IMR-90 (cell line): ENCODE measurements at regions not wholly inside any gene's neighbourhood (a gene's known extent, or its start where the extent isn't known, plus 50 kb on each side); places are given as distances from the start of the nearest gene placed in this dataset.
A peak's percentile ranks its signal among the peaks of the same experiment; 100 is the strongest.

Experiments used
- ATAC-seq: fragments of 200-7000 bp; cut with Tn5 transposase; 2 replicates; pipeline ENCODE4 v1.9.1; 2020; ENCODE audit warnings: low read depth, mild to moderate bottlenecking, moderate library complexity
- BruUV-seq: library from RNA; stranded (reverse); fragments of 400-500 nt; replicated peaks from 2 replicates; lab custom pipeline; 2021; lab: Mats Ljungman, UMichigan
- CTCF ChIA-PET: fragments of 300-600 bp; formaldehyde crosslinking; extraction: SDS; loops from one replicate; lab custom pipeline; 2021; ENCODE audit warnings: antibody characterized with exemption; lab: Yijun Ruan, JAX
- POLR2A ChIA-PET: fragments of 300-600 bp; sonication (Branson Sonifier 250); formaldehyde crosslinking; loops from one replicate; lab custom pipeline; 2022; ENCODE audit warnings: antibody characterized with exemption; ENCODE audit not compliant: unreplicated experiment; lab: Charles Lee
- DNase-seq: peaks from one replicate; pipeline ENCODE4 v3.0.0; 2013
- H2AFZ ChIP-seq: replicated peaks from 2 replicates; pipeline ENCODE3; 2013; ENCODE audit warnings: low read length, mild to moderate bottlenecking; ENCODE audit not compliant: poor library complexity
- H2AK5ac ChIP-seq: 2 replicates; pipeline ENCODE4 v1.6.1; 2013; ENCODE audit warnings: low read depth, low read length, inconsistent platforms
- H2AK9ac ChIP-seq: replicated peaks from 2 replicates; pipeline ENCODE3; 2013; ENCODE audit warnings: mild to moderate bottlenecking, low read depth, low read length, moderate library complexity; ENCODE audit not compliant: poor library complexity
- H2BK120ac ChIP-seq: 2 replicates; pipeline ENCODE4 v1.6.1; 2013; ENCODE audit warnings: low read depth, low read length, inconsistent platforms
- H2BK15ac ChIP-seq: 3 replicates; pipeline ENCODE4 v1.6.1; 2013; ENCODE audit warnings: low read depth, low read length, inconsistent platforms
- H2BK20ac ChIP-seq: 2 replicates; pipeline ENCODE4 v1.6.1; 2013; ENCODE audit warnings: low read depth, mild to moderate bottlenecking, inconsistent platforms, low read length, moderate library complexity
- H2BK5ac ChIP-seq: 2 replicates; pipeline ENCODE4 v1.6.1; 2013; ENCODE audit warnings: mild to moderate bottlenecking, low read depth, low read length, inconsistent platforms; ENCODE audit not compliant: poor library complexity, severe bottlenecking
- H3K14ac ChIP-seq: replicated peaks from 2 replicates; pipeline ENCODE4 v1.6.1; 2013; ENCODE audit warnings: low read depth, low read length, inconsistent platforms
- H3K18ac ChIP-seq: 2 replicates; pipeline ENCODE4 v1.6.1; 2013; ENCODE audit warnings: low read depth, low read length, control low read depth
- H3K23ac ChIP-seq: 2 replicates; pipeline ENCODE4 v1.6.1; 2013; ENCODE audit warnings: low read depth, low read length, inconsistent platforms
- H3K27ac ChIP-seq: 2 replicates; pipeline ENCODE4 v1.5.1; 2013; ENCODE audit warnings: mild to moderate bottlenecking, control low read depth, low read length; ENCODE audit not compliant: insufficient read depth
- H3K27me3 ChIP-seq: 2 replicates; pipeline ENCODE4 v1.6.1; 2013; ENCODE audit warnings: low read length; ENCODE audit not compliant: control insufficient read depth, insufficient read depth
- H3K36me3 ChIP-seq: 2 replicates; pipeline ENCODE4 v1.6.1; 2013; ENCODE audit warnings: low read length, mixed read lengths; ENCODE audit not compliant: control insufficient read depth, insufficient read depth
- H3K4ac ChIP-seq: 2 replicates; pipeline ENCODE4 v1.6.1; 2013; ENCODE audit warnings: low read depth, low read length, inconsistent platforms
- H3K4me1 ChIP-seq: 2 replicates; pipeline ENCODE4 v1.6.1; 2013; ENCODE audit warnings: low read length, mixed read lengths; ENCODE audit not compliant: control insufficient read depth, insufficient read depth
- H3K4me2 ChIP-seq: 2 replicates; pipeline ENCODE4 v1.6.1; 2013; ENCODE audit warnings: low read depth, mild to moderate bottlenecking, control low read depth, low read length, moderate library complexity
- H3K4me3 ChIP-seq: 2 replicates; pipeline ENCODE4 v1.5.1; 2013; ENCODE audit warnings: low read depth, mild to moderate bottlenecking, control low read depth, low read length, moderate library complexity; ENCODE audit not compliant: insufficient read depth
- H3K56ac ChIP-seq: 2 replicates; pipeline ENCODE4 v1.6.1; 2013; ENCODE audit warnings: low read length, inconsistent platforms; ENCODE audit not compliant: insufficient read depth; ENCODE audit errors: extremely low read depth
- H3K79me1 ChIP-seq, 2 experiments: 2 replicates each; pipeline ENCODE4 v1.6.1; 2013; ENCODE audit warnings: low read length in 2 of 2, inconsistent platforms in 1 of 2, low read depth in 1 of 2
- H3K9ac ChIP-seq: 2 replicates; pipeline ENCODE4 v1.6.1; 2013; ENCODE audit warnings: low read depth, low read length, control low read depth
- H3K9me1 ChIP-seq: 2 replicates; pipeline ENCODE4 v1.6.1; 2013; ENCODE audit warnings: low read length, inconsistent platforms; ENCODE audit not compliant: insufficient read depth
- H3K9me3 ChIP-seq: 2 replicates; pipeline ENCODE4 v1.6.1; 2013; ENCODE audit warnings: low read length; ENCODE audit not compliant: control insufficient read depth, insufficient read depth
- H4K20me1 ChIP-seq: 2 replicates; pipeline ENCODE4 v1.6.1; 2013; ENCODE audit warnings: low read length, inconsistent platforms; ENCODE audit not compliant: insufficient read depth
- H4K5ac ChIP-seq: 2 replicates; pipeline ENCODE4 v1.6.1; 2013; ENCODE audit warnings: mild to moderate bottlenecking, low read depth, low read length, control low read depth
- H4K8ac ChIP-seq, 2 experiments: 2 replicates each; pipeline ENCODE4 v1.6.1; 2013; ENCODE audit warnings: low read depth in 2 of 2, low read length in 2 of 2, control low read depth in 1 of 2, inconsistent platforms in 1 of 2
- H4K91ac ChIP-seq: 2 replicates; pipeline ENCODE4 v1.6.1; 2013; ENCODE audit warnings: low read depth, low read length, inconsistent platforms; ENCODE audit not compliant: insufficient read depth
- BHLHE40 ChIP-seq: fragments of 150-350 bp; IDR thresholded peaks from 2 replicates; pipeline ENCODE4 v1.6.1; 2016; ENCODE audit warnings: mild to moderate bottlenecking, low read depth, low read length
- FOS ChIP-seq: fragments of 150-350 bp; IDR thresholded peaks from 2 replicates; pipeline ENCODE4 v1.6.1; 2016; ENCODE audit warnings: low read depth, low read length
- MAFK ChIP-seq: IDR thresholded peaks from 2 replicates; pipeline ENCODE4 v1.6.1; 2012; ENCODE audit warnings: low read depth, low read length, improper control_type of control experiment
- MAZ ChIP-seq: IDR thresholded peaks from 2 replicates; pipeline ENCODE4 v1.6.1; 2012; ENCODE audit warnings: low read depth, mild to moderate bottlenecking, low read length, improper control_type of control experiment, moderate library complexity, borderline replicate concordance
- POLR2A ChIP-seq: IDR thresholded peaks from 2 replicates; pipeline ENCODE4 v1.6.1; 2012; ENCODE audit warnings: mild to moderate bottlenecking, low read depth, low read length
- SMC3 ChIP-seq: fragments of 150-350 bp; IDR thresholded peaks from 2 replicates; pipeline ENCODE4 v1.6.1; 2016; ENCODE audit warnings: low read depth, mild to moderate bottlenecking, antibody characterized with exemption, low read length, moderate library complexity
- dilution Hi-C: fragments of 300-500 bp; cut with HindIII; formaldehyde crosslinking; loops from one replicate; pipeline ENCODE4 v1.14.3; 2018; ENCODE audit warnings: low sequenced_read_pairs; ENCODE audit not compliant: unreplicated experiment
- in situ Hi-C: fragments of 300-500 bp; cut with MboI; formaldehyde crosslinking; loops from 3 replicates; pipeline ENCODE4 v1.14.3; 2019; ENCODE audit warnings: low sequenced_read_pairs, inconsistent platforms, mixed read lengths
- intact Hi-C: fragments of 100-400 bp; cut with micrococcal nuclease; formaldehyde crosslinking; loops from 2 replicates; pipeline ENCODE4 v1.10.0; 2022
- TF ChIP-seq, protein P1 (sequence below): fragments of 150-350 bp; IDR thresholded peaks from 2 replicates; pipeline ENCODE4 v1.6.1; 2016; ENCODE audit warnings: low read depth, mild to moderate bottlenecking, low read length, moderate library complexity, borderline replicate concordance
- TF ChIP-seq, protein P2 (sequence below): fragments of 150-350 bp; IDR thresholded peaks from 2 replicates; pipeline ENCODE4 v1.6.1; 2017; ENCODE audit warnings: mild to moderate bottlenecking, antibody characterized with exemption, low read length, low read depth
- TF ChIP-seq, protein P3 (sequence below): conservative IDR thresholded peaks from 2 replicates; pipeline ENCODE4 v1.5.1; 2012; ENCODE audit warnings: mild to moderate bottlenecking, low read depth, low read length, improper control_type of control experiment

- ChIA-PET POLR2A (no interaction called here), CTCF (no interaction called here)
- Histone ChIP-seq H3K9ac (no peak overlapping the region), H3K27ac (no peak overlapping the region), H4K91ac (no peak overlapping the region), H3K9me3 (0 out of 2 replicates have a peak, but pooled peaks cover 2% of the 10 kb centered on the region), H3K23ac (no peak overlapping the region), H3K79me1 (no peaks in the 10 kb centered on the region), H3K4me1 (no peaks in the 10 kb centered on the region), H2AK5ac (no peak overlapping the region), H3K36me3 (no peaks in the 10 kb centered on the region), H3K14ac (no peak overlapping the region), H4K8ac (no peak overlapping the region), H2AFZ (no peak overlapping the region), H3K56ac (no peak overlapping the region), H3K4me3 (no peak overlapping the region), H2BK120ac (no peak overlapping the region), H3K4ac (no peak overlapping the region), H2BK5ac (no peak overlapping the region), H4K20me1 (no peaks in the 10 kb centered on the region), H3K9me1 (no peaks in the 10 kb centered on the region), H2BK20ac (no peak overlapping the region), H2BK15ac (no peak overlapping the region), H2AK9ac (no peak overlapping the region), H3K18ac (no peak overlapping the region), H4K5ac (no peak overlapping the region), H3K4me2 (no peak overlapping the region), H3K27me3 (no peaks in the 10 kb centered on the region)
- intact Hi-C loops (no loop called here), dilution Hi-C loops (no loop called here), in situ Hi-C loops (no loop called here)
- DNase-seq (peak; percentile 11), ATAC-seq (no peak)
- BruUV-seq, result no TSS peak
- TF ChIP-seq MAZ (no peak), SMC3 (no peak), FOS (no peak), POLR2A (no peak), MAFK (no peak), BHLHE40 (no peak)
- TF ChIP-seq, protein P1, sequence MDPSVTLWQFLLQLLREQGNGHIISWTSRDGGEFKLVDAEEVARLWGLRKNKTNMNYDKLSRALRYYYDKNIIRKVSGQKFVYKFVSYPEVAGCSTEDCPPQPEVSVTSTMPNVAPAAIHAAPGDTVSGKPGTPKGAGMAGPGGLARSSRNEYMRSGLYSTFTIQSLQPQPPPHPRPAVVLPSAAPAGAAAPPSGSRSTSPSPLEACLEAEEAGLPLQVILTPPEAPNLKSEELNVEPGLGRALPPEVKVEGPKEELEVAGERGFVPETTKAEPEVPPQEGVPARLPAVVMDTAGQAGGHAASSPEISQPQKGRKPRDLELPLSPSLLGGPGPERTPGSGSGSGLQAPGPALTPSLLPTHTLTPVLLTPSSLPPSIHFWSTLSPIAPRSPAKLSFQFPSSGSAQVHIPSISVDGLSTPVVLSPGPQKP, result no peak
- TF ChIP-seq, protein P2, sequence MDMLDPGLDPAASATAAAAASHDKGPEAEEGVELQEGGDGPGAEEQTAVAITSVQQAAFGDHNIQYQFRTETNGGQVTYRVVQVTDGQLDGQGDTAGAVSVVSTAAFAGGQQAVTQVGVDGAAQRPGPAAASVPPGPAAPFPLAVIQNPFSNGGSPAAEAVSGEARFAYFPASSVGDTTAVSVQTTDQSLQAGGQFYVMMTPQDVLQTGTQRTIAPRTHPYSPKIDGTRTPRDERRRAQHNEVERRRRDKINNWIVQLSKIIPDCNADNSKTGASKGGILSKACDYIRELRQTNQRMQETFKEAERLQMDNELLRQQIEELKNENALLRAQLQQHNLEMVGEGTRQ, result no peak
- TF ChIP-seq, protein P3, sequence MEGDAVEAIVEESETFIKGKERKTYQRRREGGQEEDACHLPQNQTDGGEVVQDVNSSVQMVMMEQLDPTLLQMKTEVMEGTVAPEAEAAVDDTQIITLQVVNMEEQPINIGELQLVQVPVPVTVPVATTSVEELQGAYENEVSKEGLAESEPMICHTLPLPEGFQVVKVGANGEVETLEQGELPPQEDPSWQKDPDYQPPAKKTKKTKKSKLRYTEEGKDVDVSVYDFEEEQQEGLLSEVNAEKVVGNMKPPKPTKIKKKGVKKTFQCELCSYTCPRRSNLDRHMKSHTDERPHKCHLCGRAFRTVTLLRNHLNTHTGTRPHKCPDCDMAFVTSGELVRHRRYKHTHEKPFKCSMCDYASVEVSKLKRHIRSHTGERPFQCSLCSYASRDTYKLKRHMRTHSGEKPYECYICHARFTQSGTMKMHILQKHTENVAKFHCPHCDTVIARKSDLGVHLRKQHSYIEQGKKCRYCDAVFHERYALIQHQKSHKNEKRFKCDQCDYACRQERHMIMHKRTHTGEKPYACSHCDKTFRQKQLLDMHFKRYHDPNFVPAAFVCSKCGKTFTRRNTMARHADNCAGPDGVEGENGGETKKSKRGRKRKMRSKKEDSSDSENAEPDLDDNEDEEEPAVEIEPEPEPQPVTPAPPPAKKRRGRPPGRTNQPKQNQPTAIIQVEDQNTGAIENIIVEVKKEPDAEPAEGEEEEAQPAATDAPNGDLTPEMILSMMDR, result no peak
These were observed 471.8 kb upstream of the FLRT2 start for GRCh38 chr14:85058150-85058549.
